Mesothelial cell of epicardium (in vitro differentiated cells): ENCODE measurements at regions not wholly inside any gene's neighbourhood (a gene's known extent, or its start where the extent isn't known, plus 50 kb on each side); places are given as distances from the start of the nearest gene placed in this dataset.

Experiments
- DNase-seq, 2 experiments: peaks; one replicate each; pipeline ENCODE4 v3.0.0; 2021; ENCODE audit warnings: low spot score in 2 of 2; ENCODE audit not compliant: unreplicated experiment in 2 of 2
- H3K27ac Mint-ChIP-seq: 2 replicates; pipeline ENCODE4 v1.8.0; 2021; ENCODE audit warnings: mixed read lengths
- H3K27me3 Mint-ChIP-seq: 2 replicates; pipeline ENCODE4 v1.8.0; 2021; ENCODE audit warnings: low read depth, mixed read lengths
- H3K36me3 Mint-ChIP-seq: 2 replicates; pipeline ENCODE4 v1.8.0; 2021; ENCODE audit warnings: mixed read lengths
- H3K4me1 Mint-ChIP-seq: 2 replicates; pipeline ENCODE4 v1.8.0; 2021; ENCODE audit warnings: mixed read lengths
- H3K4me3 Mint-ChIP-seq: 2 replicates; pipeline ENCODE4 v1.8.0; 2021; ENCODE audit warnings: mild to moderate bottlenecking, moderate library complexity, mixed read lengths
- H3K9me3 Mint-ChIP-seq: 2 replicates; pipeline ENCODE4 v1.8.0; 2021; ENCODE audit warnings: mixed read lengths
- CTCF ChIP-seq: fragments of 200-600 bp; sonication (generic); IDR thresholded peaks from one replicate; pipeline ENCODE4 v1.5.0; 2021; ENCODE audit warnings: antibody characterized with exemption; ENCODE audit not compliant: unreplicated experiment

DNA sequence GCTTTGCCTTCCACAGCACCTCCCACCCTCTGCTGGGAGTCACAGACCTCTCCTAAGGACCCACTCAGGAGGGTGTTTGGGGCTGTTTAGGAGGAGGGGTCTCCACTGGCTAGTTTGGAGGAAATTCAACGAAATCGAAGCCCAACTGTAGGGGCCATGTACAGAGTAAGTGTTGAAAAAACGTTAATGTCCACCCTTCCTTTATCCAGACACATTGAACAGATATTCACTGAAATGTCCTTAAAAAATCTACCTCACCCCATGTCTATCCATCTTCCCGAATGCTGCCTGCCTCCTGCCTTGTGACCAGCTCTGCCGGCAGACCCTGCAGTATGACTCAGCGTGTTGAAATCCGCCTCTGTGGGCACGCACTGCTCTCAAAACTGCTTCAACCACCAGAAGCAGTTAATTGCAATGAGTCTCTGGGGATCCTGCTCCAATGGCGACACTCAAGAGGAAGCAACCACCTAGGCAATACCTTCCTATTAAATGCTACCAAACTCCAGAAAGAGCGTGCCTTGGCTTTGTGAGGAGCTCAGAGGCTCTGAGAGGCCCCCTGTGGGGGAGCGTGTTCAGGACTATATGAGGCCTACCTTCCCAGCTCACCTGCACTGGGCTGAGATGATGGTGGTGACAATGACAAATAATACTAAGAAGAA is 61.4 kb upstream of the RTN4 start:
- Mint-ChIP-seq H3K4me1 (peaks cover 21% of the 10 kb centered on the region), H3K27me3 (no peaks in the 10 kb centered on the region), H3K9me3 (no peaks in the 10 kb centered on the region), H3K36me3 (no peaks in the 10 kb centered on the region), H3K4me3 (no peak overlapping the region), H3K27ac (peak overlapping the region; percentile 64)
- peak in 1 of 2 experiments; percentile 43 for DNase-seq
- TF ChIP-seq CTCF: no peak

DNA sequence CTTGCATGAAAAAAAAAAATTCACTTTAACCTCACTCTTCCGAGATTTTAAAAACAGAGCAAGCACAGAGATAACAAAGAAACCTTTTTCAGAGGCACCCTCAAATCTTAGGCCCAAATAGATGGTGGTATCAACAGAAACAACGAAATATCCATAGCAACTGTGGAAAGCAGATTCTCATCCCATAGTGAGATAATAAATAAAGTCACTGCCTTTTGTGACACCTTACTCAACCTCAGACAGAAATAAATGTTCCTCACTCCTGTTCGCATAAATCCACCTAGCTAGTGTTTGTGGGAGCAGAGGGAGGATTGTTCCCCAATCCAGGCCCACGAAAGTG is 60.9 kb upstream of the RTN4 start:
- Mint-ChIP-seq H3K4me1 (peaks cover 21% of the 10 kb centered on the region), H3K27me3 (no peaks in the 10 kb centered on the region), H3K4me3 (no peak overlapping the region), H3K27ac (peak overlapping the region; percentile 25), H3K36me3 (no peaks in the 10 kb centered on the region), H3K9me3 (no peaks in the 10 kb centered on the region)
- TF ChIP-seq CTCF: no peak
- DNase-seq: no peak

DNA sequence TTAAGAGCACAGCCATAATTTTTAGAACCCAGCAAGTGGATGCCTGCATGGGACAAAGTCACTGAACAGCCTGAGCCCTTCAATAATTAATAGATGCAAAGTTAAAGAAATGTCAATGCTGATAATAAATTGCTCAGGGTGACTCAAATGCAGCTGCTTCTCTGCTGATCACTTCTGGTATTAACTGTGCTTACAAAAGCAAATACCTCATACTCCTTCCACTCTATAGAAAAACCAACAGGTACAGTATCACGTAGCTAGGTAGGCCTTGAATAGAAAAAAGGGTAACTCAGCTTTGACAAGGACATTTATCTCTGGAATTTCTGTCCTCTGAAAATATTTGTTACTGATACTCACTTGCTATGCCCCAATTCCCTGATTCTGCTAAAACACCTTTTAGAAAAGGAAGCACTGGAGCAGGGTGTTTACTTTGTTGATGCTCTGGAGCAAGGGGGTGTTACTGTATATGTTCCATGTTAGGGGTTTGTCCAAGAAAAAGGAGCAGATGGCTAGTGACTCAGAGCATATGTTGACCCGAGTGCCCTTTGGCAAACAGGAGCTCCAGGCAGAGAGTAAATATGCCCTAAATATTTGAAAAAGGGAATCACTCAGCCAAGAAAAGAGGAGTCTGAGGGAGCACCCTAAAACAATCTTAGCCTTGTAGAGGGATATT is 59.1 kb upstream of the RTN4 start:
- Mint-ChIP-seq H3K27ac (no peak overlapping the region), H3K36me3 (no peaks in the 10 kb centered on the region), H3K27me3 (no peaks in the 10 kb centered on the region), H3K4me1 (peaks cover 23% of the 10 kb centered on the region), H3K4me3 (no peak overlapping the region), H3K9me3 (no peaks in the 10 kb centered on the region)
- no peak for DNase-seq
- no peak for TF ChIP-seq CTCF

DNA sequence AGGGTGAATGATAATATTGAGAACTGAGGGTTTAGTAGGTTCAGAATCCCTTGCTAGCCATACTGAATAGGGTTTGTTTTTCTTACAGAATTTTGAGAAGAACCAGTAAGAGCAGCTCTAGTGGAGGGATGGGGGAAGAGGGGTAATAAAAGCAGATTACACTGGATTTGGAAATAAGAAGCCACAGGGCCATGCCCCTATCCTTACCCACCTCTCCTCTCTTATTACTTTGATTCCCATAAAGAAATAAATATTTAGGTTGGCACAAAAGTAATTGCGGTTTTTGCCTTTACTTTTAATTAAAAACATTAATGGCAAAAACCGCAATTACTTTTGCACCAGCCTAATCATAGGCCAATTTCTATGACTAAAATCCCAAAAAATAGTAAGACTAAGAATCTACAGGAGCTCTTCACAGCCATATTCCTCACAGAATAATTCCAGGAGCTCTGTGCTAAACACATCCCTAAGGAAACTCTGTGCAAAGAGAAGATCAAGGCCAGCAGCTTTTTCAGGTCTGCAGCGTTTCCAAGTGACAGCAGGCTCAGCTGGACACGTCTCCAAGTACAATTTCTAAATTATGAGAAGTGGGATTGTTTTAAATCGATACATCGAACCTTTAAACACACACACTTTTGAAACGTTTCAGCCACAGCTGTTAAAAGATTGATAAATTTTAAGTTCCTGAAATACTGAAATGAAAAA is 58.4 kb upstream of the RTN4 start:
- Mint-ChIP-seq H3K9me3 (no peaks in the 10 kb centered on the region), H3K4me3 (no peak overlapping the region), H3K27ac (no peak overlapping the region), H3K36me3 (no peaks in the 10 kb centered on the region), H3K27me3 (no peaks in the 10 kb centered on the region), H3K4me1 (peaks cover 23% of the 10 kb centered on the region)
- DNase-seq: no peak
- no peak for TF ChIP-seq CTCF

DNA sequence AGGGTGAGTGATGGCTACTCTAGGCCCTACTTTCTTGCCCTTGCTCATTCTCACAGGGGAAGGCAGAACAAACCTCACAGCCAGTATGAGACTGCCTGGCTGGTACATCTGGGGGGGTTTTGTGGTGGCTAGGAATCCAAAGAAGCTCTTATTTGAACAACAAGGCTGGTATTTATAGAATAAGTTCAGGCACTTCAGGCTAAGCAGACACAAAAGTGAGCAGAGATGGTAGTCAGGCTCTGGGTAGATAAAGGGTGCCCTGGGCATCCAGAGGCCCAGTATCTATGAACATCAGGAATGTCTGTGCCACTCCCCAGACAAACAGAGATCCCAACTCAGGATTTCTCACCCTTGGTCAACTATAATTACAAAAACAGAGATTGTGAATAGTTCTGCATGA is 57.2 kb upstream of the RTN4 start:
- H3K27me3 Mint-ChIP-seq: no peaks in the 10 kb centered on the region
- DNase-seq: no peak
- no peak overlapping the region for H3K4me3 Mint-ChIP-seq

More for the DNA sequence above, 57.2 kb upstream of the RTN4 start:
- TF ChIP-seq CTCF: no peak
- no peaks in the 10 kb centered on the region for H3K36me3 Mint-ChIP-seq
- H3K4me1 Mint-ChIP-seq: peaks cover 19% of the 10 kb centered on the region
- H3K9me3 Mint-ChIP-seq: no peaks in the 10 kb centered on the region
- no peak overlapping the region for H3K27ac Mint-ChIP-seq
